ENCODE measurements at regions not wholly inside any gene's neighbourhood (a gene's known extent, or its start where the extent isn't known, plus 50 kb on each side); places are given as distances from the start of the nearest gene placed in this dataset.

DNA sequence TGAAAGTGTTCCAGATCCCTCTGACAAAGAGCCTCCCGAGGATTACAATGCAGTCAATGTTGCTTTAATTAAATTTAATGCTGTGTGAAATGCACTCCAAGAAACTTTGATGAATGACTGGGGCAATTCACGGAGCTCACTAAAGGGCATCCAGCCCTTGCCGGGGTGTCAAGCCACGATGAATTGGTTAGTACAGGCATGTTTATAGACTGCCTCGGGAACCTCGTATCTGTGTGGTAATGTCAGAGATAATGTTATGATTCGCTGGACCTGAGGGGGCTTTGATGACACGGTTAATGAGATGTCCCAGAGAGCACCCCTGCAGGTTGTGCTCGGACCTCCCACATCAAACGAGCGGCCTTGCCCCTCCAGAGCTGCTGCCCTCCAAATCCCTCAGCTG lies 428.8 kb downstream of the NKX6-1 start:
- Histone ChIP-seq H3K4me1 (no peaks in the 10 kb centered on the region), H3K27me3 (ENCODE audit: low read depth) (peaks cover 6% of the 10 kb centered on the region; the same call in 1 of the 2 replicates), H3K9me3 (no peaks in the 10 kb centered on the region), H3K36me3 (replicated peaks) (no peaks in the 10 kb centered on the region), H3K4me3 (no peak overlapping the region)
- peak; percentile 14 to 24 for DNase-seq (ENCODE audit: low spot score in 2 of 2)
- in situ Hi-C loops (cut with MboI; ENCODE audit: low sequenced_read_pairs), result no loop called here

DNA sequence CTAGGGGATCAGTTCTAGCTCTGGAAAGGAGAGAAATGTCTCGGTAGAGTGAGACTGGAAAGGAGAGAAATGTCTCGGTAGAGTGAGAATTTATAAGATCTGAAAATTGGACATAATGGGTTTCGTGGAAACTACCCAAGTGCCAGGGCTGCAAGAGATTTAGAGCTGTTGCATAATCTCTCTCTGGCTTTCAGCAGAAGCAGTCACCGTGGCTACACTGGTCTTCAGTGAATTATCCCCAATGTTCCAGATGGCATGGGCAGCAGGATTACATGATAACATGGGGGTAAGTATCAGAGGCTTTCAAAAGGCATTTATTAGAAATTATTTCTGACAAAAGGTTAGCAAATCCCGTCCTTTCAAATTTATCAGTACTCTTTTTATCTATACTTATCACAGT lies 435.5 kb downstream of the NKX6-1 start:
- Histone ChIP-seq H3K27me3 (ENCODE audit: low read depth) (peaks cover 17% of the 10 kb centered on the region), H3K4me1 (peaks cover 3% of the 10 kb centered on the region), H3K4me3 (no peak overlapping the region), H3K9me3 (no peaks in the 10 kb centered on the region), H3K36me3 (replicated peaks) (no peaks in the 10 kb centered on the region)
- DNase-seq (ENCODE audit: low spot score in 2 of 2), result no peak
- in situ Hi-C loops (cut with MboI; ENCODE audit: low sequenced_read_pairs), result no loop called here

GRCh38 chr4:84058201-84058600 lies 440.9 kb downstream of the NKX6-1 start:
- Histone ChIP-seq H3K9me3 (no peaks in the 10 kb centered on the region), H3K4me1 (peaks cover 10% of the 10 kb centered on the region), H3K27me3 (ENCODE audit: low read depth) (peaks cover 17% of the 10 kb centered on the region), H3K4me3 (no peak overlapping the region), H3K36me3 (replicated peaks) (no peaks in the 10 kb centered on the region)
- peak in 1 of 2 experiments; percentile 92 for DNase-seq (ENCODE audit: low spot score in 2 of 2)
- in situ Hi-C loops (cut with MboI; ENCODE audit: low sequenced_read_pairs), result no loop called here

DNA sequence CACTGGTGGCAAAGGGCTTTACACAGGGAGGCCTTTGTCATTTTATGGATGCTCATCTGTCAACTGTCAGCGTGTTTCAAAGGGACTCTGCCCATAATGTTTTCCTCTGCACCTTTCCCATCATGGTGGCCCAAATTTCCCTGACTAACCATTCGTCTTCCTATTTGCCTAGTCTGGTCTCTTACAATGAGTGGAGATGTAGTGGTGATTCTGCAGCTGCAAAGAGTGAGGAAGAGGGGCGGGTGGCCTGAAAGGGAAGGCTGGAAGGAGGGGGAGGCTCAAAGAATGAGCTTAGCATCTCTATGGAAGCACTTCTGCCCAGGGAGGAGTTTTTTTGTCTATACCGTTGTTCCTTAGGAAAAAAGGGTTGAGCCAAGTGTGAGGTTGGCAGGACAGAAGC lies 447.5 kb downstream of the NKX6-1 start:
- no peaks in the 10 kb centered on the region; the same call in 1 of the 2 replicates for H3K27me3 ChIP-seq (ENCODE audit: low read depth)
- no peak overlapping the region for H3K4me3 ChIP-seq
- no peak for DNase-seq (ENCODE audit: low spot score in 2 of 2)
- H3K9me3 ChIP-seq, result no peaks in the 10 kb centered on the region
- in situ Hi-C loops (cut with MboI; ENCODE audit: low sequenced_read_pairs), result no loop called here
- no peaks in the 10 kb centered on the region for H3K4me1 ChIP-seq
- H3K36me3 ChIP-seq (replicated peaks), result no peaks in the 10 kb centered on the region

DNA sequence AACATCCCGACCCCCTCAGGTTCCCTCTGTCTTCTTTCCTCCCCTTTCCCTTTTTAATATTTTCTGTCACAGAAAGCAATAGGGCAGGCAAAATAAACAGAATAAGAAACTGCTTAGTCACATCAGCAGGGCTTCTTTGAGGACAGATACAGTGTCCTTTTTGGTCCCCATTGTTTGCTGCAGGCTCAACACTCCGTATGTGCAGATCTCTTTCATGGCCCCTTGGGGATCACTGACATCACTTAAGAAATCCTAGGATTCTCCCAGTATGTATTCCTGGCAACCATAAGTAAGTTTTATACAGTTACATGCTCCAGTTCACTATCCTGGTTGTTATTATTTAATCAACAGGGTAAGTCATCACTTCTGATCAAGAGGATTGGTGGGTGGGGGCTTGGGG lies 448.0 kb downstream of the NKX6-1 start:
- no peak for DNase-seq (ENCODE audit: low spot score in 2 of 2)
- no peaks in the 10 kb centered on the region; the same call in 1 of the 2 replicates for H3K27me3 ChIP-seq (ENCODE audit: low read depth)
- no peaks in the 10 kb centered on the region for H3K4me1 ChIP-seq
- no peak overlapping the region for H3K4me3 ChIP-seq
- H3K9me3 ChIP-seq, result no peaks in the 10 kb centered on the region
- H3K36me3 ChIP-seq (replicated peaks), result no peaks in the 10 kb centered on the region
- in situ Hi-C loops (cut with MboI; ENCODE audit: low sequenced_read_pairs), result no loop called here

DNA sequence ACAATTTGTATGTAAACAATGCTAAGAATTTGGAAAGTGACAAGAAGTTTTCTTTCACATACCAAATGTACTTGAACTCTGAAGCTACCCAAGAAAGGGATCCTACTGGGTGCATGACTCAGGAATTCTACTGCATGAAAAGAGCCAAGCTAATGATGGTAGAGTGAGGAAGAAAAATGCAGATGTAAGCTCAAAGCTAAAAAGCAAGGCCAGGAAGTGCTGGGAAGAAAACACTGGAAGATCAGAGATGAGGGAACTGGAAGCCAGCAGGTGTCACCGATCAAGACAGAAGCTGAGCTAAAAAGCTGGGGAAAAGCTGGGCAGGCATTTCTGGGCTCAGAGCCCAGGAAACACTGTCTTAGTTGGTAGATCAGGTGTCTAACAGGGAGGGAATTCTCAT lies 449.1 kb downstream of the NKX6-1 start:
- in situ Hi-C loops (cut with MboI; ENCODE audit: low sequenced_read_pairs), result no loop called here
- no peaks in the 10 kb centered on the region; the same call in 1 of the 2 replicates for H3K27me3 ChIP-seq (ENCODE audit: low read depth)
- H3K4me3 ChIP-seq, result no peak overlapping the region
- no peak for DNase-seq (ENCODE audit: low spot score in 2 of 2)
- H3K9me3 ChIP-seq, result no peaks in the 10 kb centered on the region
- no peaks in the 10 kb centered on the region for H3K36me3 ChIP-seq (replicated peaks)
- no peaks in the 10 kb centered on the region for H3K4me1 ChIP-seq

- Histone ChIP-seq H3K27me3 (ENCODE audit: low read depth) (no peaks in the 10 kb centered on the region), H3K4me3 (no peak overlapping the region), H3K4me1 (no peaks in the 10 kb centered on the region), H3K9me3 (0 out of 2 replicates have a peak, but pooled peaks cover 3% of the 10 kb centered on the region), H3K36me3 (replicated peaks) (no peaks in the 10 kb centered on the region)
- no peak for DNase-seq (ENCODE audit: low spot score in 2 of 2)
- in situ Hi-C loops (cut with MboI; ENCODE audit: low sequenced_read_pairs), result no loop called here
Observed at GRCh38 chr4:84046551-84046950, 452.5 kb downstream of the NKX6-1 start.

- no peak for DNase-seq (ENCODE audit: low spot score in 2 of 2)
- in situ Hi-C loops (cut with MboI; ENCODE audit: low sequenced_read_pairs), result no loop called here
- Histone ChIP-seq H3K27me3 (ENCODE audit: low read depth) (no peaks in the 10 kb centered on the region), H3K4me1 (no peaks in the 10 kb centered on the region), H3K9me3 (0 out of 2 replicates have a peak, but pooled peaks cover 3% of the 10 kb centered on the region), H3K36me3 (replicated peaks) (no peaks in the 10 kb centered on the region), H3K4me3 (no peak overlapping the region)
Observed at GRCh38 chr4:84041426-84041825, 457.7 kb downstream of the NKX6-1 start.

DNA sequence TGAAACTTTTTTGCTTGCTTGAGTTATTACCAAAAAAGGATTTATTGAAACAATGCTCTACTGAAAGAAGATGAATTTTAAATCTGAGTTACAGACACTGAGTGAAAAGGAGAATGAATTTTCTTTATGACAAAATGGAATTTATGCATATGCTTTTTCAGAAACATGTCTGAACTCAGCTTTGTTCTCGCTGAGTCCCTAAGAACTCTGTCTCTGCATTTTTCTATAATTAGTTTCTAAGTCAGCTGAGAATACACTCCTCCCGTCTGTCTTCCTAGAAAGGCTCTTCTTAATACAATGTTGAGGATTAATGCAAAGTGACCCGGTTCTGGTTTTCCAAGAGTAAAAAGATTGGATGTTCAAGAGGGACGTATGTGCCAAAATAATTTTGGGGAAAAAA lies 463.5 kb downstream of the NKX6-1 start:
- in situ Hi-C loops (cut with MboI; ENCODE audit: low sequenced_read_pairs), result no loop called here
- Histone ChIP-seq H3K4me3 (no peak overlapping the region), H3K9me3 (no peaks in the 10 kb centered on the region), H3K27me3 (ENCODE audit: low read depth) (no peaks in the 10 kb centered on the region), H3K36me3 (replicated peaks) (no peaks in the 10 kb centered on the region), H3K4me1 (peaks cover 12% of the 10 kb centered on the region)
- peak in 1 of 2 experiments; percentile 67 for DNase-seq (ENCODE audit: low spot score in 2 of 2)

DNA sequence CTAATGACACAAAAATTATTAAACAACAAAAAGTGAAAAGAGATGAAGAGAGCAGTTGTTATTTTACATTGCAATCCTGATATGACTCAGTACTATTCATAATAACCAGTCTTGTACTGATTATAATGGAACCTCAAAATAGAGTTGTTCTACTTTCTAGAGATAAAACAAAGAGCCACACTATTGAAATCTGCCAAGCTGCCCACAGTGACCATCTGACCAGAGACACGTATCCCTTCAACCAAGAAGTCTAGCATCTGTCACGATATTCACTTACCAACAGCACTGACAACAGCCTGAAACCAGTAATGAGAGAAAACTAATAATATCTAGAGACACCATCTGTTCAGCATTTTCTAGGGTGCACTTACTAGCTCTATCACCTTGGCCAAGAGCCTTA lies 466.7 kb downstream of the NKX6-1 start:
- H3K4me1 ChIP-seq, result peaks cover 12% of the 10 kb centered on the region
- no peaks in the 10 kb centered on the region for H3K27me3 ChIP-seq (ENCODE audit: low read depth)
- H3K36me3 ChIP-seq (replicated peaks), result no peaks in the 10 kb centered on the region
- no peaks in the 10 kb centered on the region for H3K9me3 ChIP-seq
- no peak for DNase-seq (ENCODE audit: low spot score in 2 of 2)
- in situ Hi-C loops (cut with MboI; ENCODE audit: low sequenced_read_pairs), result no loop called here
- no peak overlapping the region for H3K4me3 ChIP-seq

GRCh38 chr4:84031401-84031800 lies 467.7 kb downstream of the NKX6-1 start:
- H3K36me3 ChIP-seq (replicated peaks), result no peaks in the 10 kb centered on the region
- DNase-seq (ENCODE audit: low spot score in 2 of 2), result no peak
- H3K27me3 ChIP-seq (ENCODE audit: low read depth), result no peaks in the 10 kb centered on the region
- H3K4me1 ChIP-seq, result peaks cover 12% of the 10 kb centered on the region
- no peak overlapping the region for H3K4me3 ChIP-seq
- no peaks in the 10 kb centered on the region for H3K9me3 ChIP-seq
- in situ Hi-C loops (cut with MboI; ENCODE audit: low sequenced_read_pairs), result no loop called here

DNA sequence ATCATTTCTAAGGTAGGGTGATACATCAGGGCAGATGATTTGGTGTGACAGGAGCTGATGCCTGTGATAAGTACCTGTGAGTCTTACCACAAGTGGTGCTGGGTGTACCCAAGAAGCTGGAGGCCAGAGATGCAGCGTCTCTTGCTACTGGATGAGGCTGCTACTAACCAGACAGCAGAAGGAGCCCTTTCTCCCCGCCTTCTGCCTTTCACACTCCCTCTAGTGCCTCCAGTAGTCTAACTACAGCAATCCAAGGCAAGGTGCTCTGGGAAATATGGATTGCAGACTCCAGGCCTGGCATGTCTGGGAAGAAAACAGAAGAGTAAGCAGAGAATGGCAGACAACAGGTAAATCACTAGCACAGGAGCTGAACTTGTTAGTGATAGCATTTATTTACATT lies 470.8 kb downstream of the NKX6-1 start:
- in situ Hi-C loops (cut with MboI; ENCODE audit: low sequenced_read_pairs), result no loop called here
- Histone ChIP-seq H3K36me3 (replicated peaks) (no peaks in the 10 kb centered on the region), H3K4me1 (no peaks in the 10 kb centered on the region), H3K9me3 (no peaks in the 10 kb centered on the region), H3K27me3 (ENCODE audit: low read depth) (no peaks in the 10 kb centered on the region), H3K4me3 (no peak overlapping the region)
- no peak for DNase-seq (ENCODE audit: low spot score in 2 of 2)

DNA sequence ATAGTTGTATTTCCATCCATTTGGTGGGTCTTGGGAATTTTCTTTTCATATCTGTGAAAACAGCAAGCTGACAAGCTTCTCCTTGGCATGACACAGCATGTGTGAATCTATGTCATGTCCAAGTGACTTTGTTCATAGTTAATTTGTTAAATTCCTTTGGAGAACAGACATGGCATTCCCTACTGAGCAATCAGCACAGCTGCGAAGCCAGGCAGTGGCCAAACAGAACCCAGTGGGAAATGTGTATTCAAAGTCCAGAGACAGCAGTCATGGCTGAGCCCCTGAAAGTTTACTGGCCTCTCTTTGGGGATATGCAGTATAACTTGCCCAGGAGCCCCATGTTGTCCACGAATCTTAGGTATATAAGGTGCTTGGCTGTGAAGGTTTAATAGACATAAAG lies 474.7 kb downstream of the NKX6-1 start:
- no peaks in the 10 kb centered on the region for H3K36me3 ChIP-seq (replicated peaks)

DNA sequence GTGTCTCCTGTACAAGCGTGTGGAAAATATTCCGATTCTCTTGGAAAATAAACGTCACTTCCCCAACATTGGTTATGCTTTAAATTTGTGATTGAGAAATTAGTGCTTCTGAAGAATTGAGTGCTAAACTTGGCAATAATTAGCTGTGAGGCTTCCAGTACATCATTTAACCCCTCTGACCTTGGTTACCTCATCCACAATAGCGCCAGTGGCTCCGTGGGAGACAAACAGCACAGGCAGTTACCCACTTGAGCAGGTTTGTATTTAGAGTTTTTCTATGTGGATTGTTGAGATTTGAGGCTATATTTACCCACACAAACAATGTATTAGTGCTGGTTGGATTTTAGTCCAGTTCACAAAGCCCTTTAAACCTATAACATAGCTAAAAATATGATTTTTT lies 476.5 kb downstream of the NKX6-1 start:
- no peaks in the 10 kb centered on the region for H3K36me3 ChIP-seq (replicated peaks)
- no peak for DNase-seq (ENCODE audit: low spot score in 2 of 2)
- no peak overlapping the region for H3K4me3 ChIP-seq
- H3K9me3 ChIP-seq, result no peaks in the 10 kb centered on the region
- H3K27me3 ChIP-seq (ENCODE audit: low read depth), result no peaks in the 10 kb centered on the region
- H3K4me1 ChIP-seq, result no peaks in the 10 kb centered on the region
- in situ Hi-C loops (cut with MboI; ENCODE audit: low sequenced_read_pairs), result no loop called here

More for the DNA sequence above, 474.7 kb downstream of the NKX6-1 start:
- Histone ChIP-seq H3K27me3 (ENCODE audit: low read depth) (no peaks in the 10 kb centered on the region), H3K4me1 (no peaks in the 10 kb centered on the region), H3K9me3 (no peaks in the 10 kb centered on the region), H3K4me3 (no peak overlapping the region)
- no peak for DNase-seq (ENCODE audit: low spot score in 2 of 2)
- in situ Hi-C loops (cut with MboI; ENCODE audit: low sequenced_read_pairs), result no loop called here

- Histone ChIP-seq H3K27me3 (ENCODE audit: low read depth) (no peaks in the 10 kb centered on the region), H3K36me3 (replicated peaks) (no peaks in the 10 kb centered on the region)
Observed at GRCh38 chr4:84019626-84020025, 479.5 kb downstream of the NKX6-1 start.

More at GRCh38 chr4:84019626-84020025, 479.5 kb downstream of the NKX6-1 start:
- no peak overlapping the region for H3K4me3 ChIP-seq
- no peaks in the 10 kb centered on the region for H3K4me1 ChIP-seq
- in situ Hi-C loops (cut with MboI; ENCODE audit: low sequenced_read_pairs), result no loop called here
- DNase-seq (ENCODE audit: low spot score in 2 of 2), result no peak
- H3K9me3 ChIP-seq, result no peaks in the 10 kb centered on the region
